ENCODE measurements at regions not wholly inside any gene's neighbourhood (a gene's known extent, or its start where the extent isn't known, plus 50 kb on each side); places are given as distances from the start of the nearest gene placed in this dataset.

DNA sequence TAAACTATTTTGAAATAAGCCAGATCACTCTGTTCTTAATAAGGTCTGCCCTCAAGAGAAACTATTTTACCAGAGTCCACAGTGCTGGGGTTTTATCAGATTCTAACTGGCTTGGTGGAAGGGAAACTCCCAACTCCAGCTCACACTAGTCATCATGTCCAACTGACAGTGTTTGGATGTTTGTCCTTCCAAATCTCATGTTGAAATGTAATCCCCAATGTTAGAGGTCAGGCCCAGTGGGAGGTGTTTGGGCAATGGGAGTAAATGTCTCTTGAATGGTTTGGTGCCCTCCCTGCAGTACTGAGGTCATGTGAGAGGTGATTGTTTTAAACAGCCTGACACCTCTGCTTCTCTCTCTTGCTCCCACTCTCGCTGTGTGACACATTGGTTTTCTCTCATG is 1301.0 kb upstream of the CDH8 start:
- Histone ChIP-seq H3K27ac (ENCODE audit: low read length) (no peak overlapping the region), H3K9ac (ENCODE audit: low read length in 2 of 2) (no peak overlapping the region), H3K4me1 (ENCODE audit: control insufficient read depth, insufficient read depth, low read length) (no peaks in the 10 kb centered on the region), H3K27me3 (ENCODE audit: control insufficient read depth in 1 of 2, insufficient read depth in 2 of 2, low read length in 2 of 2) (no peaks in the 10 kb centered on the region), H3K9me3 (ENCODE audit: control insufficient read depth in 2 of 2, low read length in 2 of 2) (no peaks in the 10 kb centered on the region), H3K36me3 (ENCODE audit: control insufficient read depth in 2 of 2, insufficient read depth in 2 of 2, low read length in 2 of 2) (no peaks in the 10 kb centered on the region), H3K4me3 (ENCODE audit: low read length in 2 of 2) (no peak overlapping the region)

DNA sequence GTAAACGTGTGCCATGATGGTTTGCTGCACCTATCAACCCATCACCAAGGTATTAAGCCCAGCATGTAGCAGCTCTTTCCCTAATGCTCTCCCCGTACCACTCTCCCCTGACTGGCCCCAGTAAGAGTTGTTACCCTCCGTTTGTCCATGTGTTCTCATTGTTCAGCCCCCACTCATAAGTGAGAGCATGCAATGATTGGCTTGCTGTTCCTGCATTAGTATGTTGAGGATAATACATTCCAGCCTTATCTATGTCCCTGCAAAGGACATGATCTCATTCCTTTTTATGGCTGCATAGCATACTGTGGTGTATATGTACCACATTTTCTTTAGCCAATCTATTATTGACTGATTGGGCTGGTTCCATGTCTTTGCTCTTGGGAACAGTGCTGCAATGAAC is 1294.9 kb upstream of the CDH8 start:
- no peaks in the 10 kb centered on the region for H3K27me3 ChIP-seq (ENCODE audit: control insufficient read depth in 1 of 2, insufficient read depth in 2 of 2, low read length in 2 of 2)
- no peak overlapping the region for H3K27ac ChIP-seq (ENCODE audit: low read length)
- H3K9ac ChIP-seq (ENCODE audit: low read length in 2 of 2), result no peak overlapping the region
- no peak overlapping the region for H3K4me3 ChIP-seq (ENCODE audit: low read length in 2 of 2)
- no peaks in the 10 kb centered on the region for H3K4me1 ChIP-seq (ENCODE audit: control insufficient read depth, insufficient read depth, low read length)
- no peaks in the 10 kb centered on the region for H3K36me3 ChIP-seq (ENCODE audit: control insufficient read depth in 2 of 2, insufficient read depth in 2 of 2, low read length in 2 of 2)
- H3K9me3 ChIP-seq (ENCODE audit: control insufficient read depth in 2 of 2, low read length in 2 of 2), result no peaks in the 10 kb centered on the region

DNA sequence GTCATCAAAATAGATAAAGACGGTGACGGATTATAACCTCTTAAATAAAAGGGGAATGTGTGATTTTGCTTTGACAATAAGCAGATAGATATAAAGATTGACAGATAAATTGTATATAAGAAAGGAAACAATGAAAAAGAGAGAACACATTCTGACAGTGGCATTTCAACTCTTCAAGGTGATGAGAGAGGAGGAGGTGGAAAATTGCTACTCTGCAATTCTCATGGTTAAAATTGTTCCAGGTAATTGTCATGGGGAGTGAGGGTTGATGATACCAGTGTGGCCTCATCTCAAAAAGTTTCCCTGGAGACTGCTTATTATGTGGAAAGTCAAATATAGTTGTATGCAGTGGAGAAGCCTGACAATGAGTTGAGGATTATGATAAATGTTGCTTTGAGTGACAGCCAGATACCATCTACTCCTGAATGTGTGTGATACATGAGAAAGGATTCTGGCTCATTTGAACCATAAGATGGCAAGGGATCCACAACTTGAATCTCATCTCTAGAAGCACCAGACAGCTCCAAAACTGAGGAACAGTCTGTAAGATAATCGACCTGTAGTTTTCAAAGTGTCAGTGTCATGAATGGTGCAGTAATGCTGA is 1290.6 kb upstream of the CDH8 start:
- Histone ChIP-seq H3K9ac (ENCODE audit: low read length in 2 of 2) (no peak overlapping the region), H3K4me3 (ENCODE audit: low read length in 2 of 2) (no peak overlapping the region), H3K27me3 (ENCODE audit: control insufficient read depth in 1 of 2, insufficient read depth in 2 of 2, low read length in 2 of 2) (no peaks in the 10 kb centered on the region), H3K9me3 (ENCODE audit: control insufficient read depth in 2 of 2, low read length in 2 of 2) (no peaks in the 10 kb centered on the region), H3K4me1 (ENCODE audit: control insufficient read depth, insufficient read depth, low read length) (no peaks in the 10 kb centered on the region), H3K36me3 (ENCODE audit: control insufficient read depth in 2 of 2, insufficient read depth in 2 of 2, low read length in 2 of 2) (no peaks in the 10 kb centered on the region), H3K27ac (ENCODE audit: low read length) (no peak overlapping the region)

GRCh38 chr16:63323722-63324705 is 1287.8 kb upstream of the CDH8 start:
- H3K36me3 ChIP-seq (ENCODE audit: control insufficient read depth in 2 of 2, insufficient read depth in 2 of 2, low read length in 2 of 2), result no peaks in the 10 kb centered on the region
- H3K9me3 ChIP-seq (ENCODE audit: control insufficient read depth in 2 of 2, low read length in 2 of 2), result no peaks in the 10 kb centered on the region
- no peak overlapping the region for H3K9ac ChIP-seq (ENCODE audit: low read length in 2 of 2)
- no peak overlapping the region for H3K27ac ChIP-seq (ENCODE audit: low read length)
- no peaks in the 10 kb centered on the region for H3K4me1 ChIP-seq (ENCODE audit: control insufficient read depth, insufficient read depth, low read length)
- H3K27me3 ChIP-seq (ENCODE audit: control insufficient read depth in 1 of 2, insufficient read depth in 2 of 2, low read length in 2 of 2), result no peaks in the 10 kb centered on the region
- no peak overlapping the region for H3K4me3 ChIP-seq (ENCODE audit: low read length in 2 of 2)

DNA sequence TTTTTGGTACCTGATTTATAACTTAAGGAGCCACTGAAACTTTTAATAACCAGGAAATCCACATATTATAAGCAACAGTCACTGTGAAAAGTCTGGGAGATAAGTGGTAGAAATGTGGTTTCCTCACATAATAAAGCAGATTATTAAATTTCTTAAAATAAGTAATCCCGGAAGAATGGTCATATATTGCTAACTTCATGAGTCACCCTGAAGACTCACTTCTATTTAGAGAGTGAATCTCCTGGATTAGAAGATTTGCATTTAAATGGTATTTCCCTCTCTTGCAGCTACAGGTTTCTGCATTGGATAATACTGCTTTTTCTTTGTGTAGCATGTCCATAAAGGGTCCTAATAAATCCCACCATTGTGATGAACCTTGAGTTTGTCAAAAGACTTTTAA is 1286.8 kb upstream of the CDH8 start:
- H3K4me1 ChIP-seq (ENCODE audit: control insufficient read depth, insufficient read depth, low read length), result no peaks in the 10 kb centered on the region
- H3K36me3 ChIP-seq (ENCODE audit: control insufficient read depth in 2 of 2, insufficient read depth in 2 of 2, low read length in 2 of 2), result no peaks in the 10 kb centered on the region
- H3K4me3 ChIP-seq (ENCODE audit: low read length in 2 of 2), result no peak overlapping the region
- H3K9me3 ChIP-seq (ENCODE audit: control insufficient read depth in 2 of 2, low read length in 2 of 2), result no peaks in the 10 kb centered on the region
- no peak overlapping the region for H3K27ac ChIP-seq (ENCODE audit: low read length)
- H3K27me3 ChIP-seq (ENCODE audit: control insufficient read depth in 1 of 2, insufficient read depth in 2 of 2, low read length in 2 of 2), result no peaks in the 10 kb centered on the region
- no peak overlapping the region for H3K9ac ChIP-seq (ENCODE audit: low read length in 2 of 2)

- H3K36me3 ChIP-seq (ENCODE audit: control insufficient read depth in 2 of 2, insufficient read depth in 2 of 2, low read length in 2 of 2), result no peaks in the 10 kb centered on the region
- H3K27ac ChIP-seq (ENCODE audit: low read length), result no peak overlapping the region
- no peaks in the 10 kb centered on the region for H3K9me3 ChIP-seq (ENCODE audit: control insufficient read depth in 2 of 2, low read length in 2 of 2)
- H3K4me1 ChIP-seq (ENCODE audit: control insufficient read depth, insufficient read depth, low read length), result no peaks in the 10 kb centered on the region
- H3K27me3 ChIP-seq (ENCODE audit: control insufficient read depth in 1 of 2, insufficient read depth in 2 of 2, low read length in 2 of 2), result no peaks in the 10 kb centered on the region
- H3K4me3 ChIP-seq (ENCODE audit: low read length in 2 of 2), result no peak overlapping the region
- no peak overlapping the region for H3K9ac ChIP-seq (ENCODE audit: low read length in 2 of 2)
Measured at GRCh38 chr16:63315229-63315628, 1279.0 kb upstream of the CDH8 start.

DNA sequence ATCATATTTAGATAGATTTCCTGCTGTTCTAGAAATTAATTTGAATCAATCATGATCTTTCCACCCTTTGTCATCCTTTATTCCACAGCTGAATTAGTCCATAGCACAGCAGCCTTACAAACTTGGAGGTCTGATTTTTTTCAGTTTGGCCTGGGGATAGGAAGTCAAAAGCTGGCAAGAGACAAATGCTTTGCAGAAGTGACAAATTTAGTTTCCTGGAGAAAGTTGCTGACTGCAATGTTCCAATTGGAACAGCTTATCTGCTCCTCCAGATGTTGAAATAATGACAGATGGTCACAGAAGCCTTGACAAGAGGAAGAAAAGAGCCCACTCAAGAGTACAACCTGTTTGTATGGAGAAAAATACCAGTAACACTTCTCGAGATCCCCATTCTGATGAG is 1276.1 kb upstream of the CDH8 start:
- Histone ChIP-seq H3K9ac (ENCODE audit: low read length in 2 of 2) (no peak overlapping the region), H3K4me3 (ENCODE audit: low read length in 2 of 2) (no peak overlapping the region), H3K36me3 (ENCODE audit: control insufficient read depth in 2 of 2, insufficient read depth in 2 of 2, low read length in 2 of 2) (no peaks in the 10 kb centered on the region), H3K9me3 (ENCODE audit: control insufficient read depth in 2 of 2, low read length in 2 of 2) (no peaks in the 10 kb centered on the region), H3K27me3 (ENCODE audit: control insufficient read depth in 1 of 2, insufficient read depth in 2 of 2, low read length in 2 of 2) (no peaks in the 10 kb centered on the region), H3K27ac (ENCODE audit: low read length) (no peak overlapping the region), H3K4me1 (ENCODE audit: control insufficient read depth, insufficient read depth, low read length) (no peaks in the 10 kb centered on the region)

DNA sequence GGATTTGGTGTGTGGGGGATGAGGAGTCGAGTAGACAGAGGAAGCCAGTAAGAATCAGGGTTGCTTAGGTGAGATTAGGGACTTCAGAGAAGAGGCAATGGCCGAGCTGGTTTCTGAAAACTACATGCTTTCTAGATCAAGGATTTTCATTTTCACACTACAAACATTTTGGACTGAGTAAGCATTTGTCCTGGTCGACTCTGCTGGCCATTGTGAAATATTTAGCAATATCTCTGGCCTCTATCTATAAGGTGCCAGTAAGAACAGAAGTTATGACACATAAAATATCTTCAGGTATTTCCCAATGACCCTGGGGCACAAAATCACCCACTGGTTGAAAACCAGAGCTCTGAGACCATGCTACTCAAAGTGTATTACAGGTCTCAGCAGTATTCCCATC is 1275.1 kb upstream of the CDH8 start:
- Histone ChIP-seq H3K27ac (ENCODE audit: low read length) (no peak overlapping the region), H3K27me3 (ENCODE audit: control insufficient read depth in 1 of 2, insufficient read depth in 2 of 2, low read length in 2 of 2) (no peaks in the 10 kb centered on the region), H3K4me3 (ENCODE audit: low read length in 2 of 2) (no peak overlapping the region)

GRCh38 chr16:63302811-63303210 is 1266.6 kb upstream of the CDH8 start:
- Histone ChIP-seq H3K27ac (ENCODE audit: low read length) (no peak overlapping the region), H3K9ac (ENCODE audit: low read length in 2 of 2) (no peak overlapping the region), H3K4me1 (ENCODE audit: control insufficient read depth, insufficient read depth, low read length) (no peaks in the 10 kb centered on the region), H3K9me3 (ENCODE audit: control insufficient read depth in 2 of 2, low read length in 2 of 2) (no peaks in the 10 kb centered on the region), H3K36me3 (ENCODE audit: control insufficient read depth in 2 of 2, insufficient read depth in 2 of 2, low read length in 2 of 2) (no peaks in the 10 kb centered on the region), H3K27me3 (ENCODE audit: control insufficient read depth in 1 of 2, insufficient read depth in 2 of 2, low read length in 2 of 2) (no peaks in the 10 kb centered on the region), H3K4me3 (ENCODE audit: low read length in 2 of 2) (no peak overlapping the region)

More for the DNA sequence above, 1275.1 kb upstream of the CDH8 start:
- H3K9me3 ChIP-seq (ENCODE audit: control insufficient read depth in 2 of 2, low read length in 2 of 2), result no peaks in the 10 kb centered on the region
- H3K36me3 ChIP-seq (ENCODE audit: control insufficient read depth in 2 of 2, insufficient read depth in 2 of 2, low read length in 2 of 2), result no peaks in the 10 kb centered on the region
- no peaks in the 10 kb centered on the region for H3K4me1 ChIP-seq (ENCODE audit: control insufficient read depth, insufficient read depth, low read length)
- no peak overlapping the region for H3K9ac ChIP-seq (ENCODE audit: low read length in 2 of 2)

DNA sequence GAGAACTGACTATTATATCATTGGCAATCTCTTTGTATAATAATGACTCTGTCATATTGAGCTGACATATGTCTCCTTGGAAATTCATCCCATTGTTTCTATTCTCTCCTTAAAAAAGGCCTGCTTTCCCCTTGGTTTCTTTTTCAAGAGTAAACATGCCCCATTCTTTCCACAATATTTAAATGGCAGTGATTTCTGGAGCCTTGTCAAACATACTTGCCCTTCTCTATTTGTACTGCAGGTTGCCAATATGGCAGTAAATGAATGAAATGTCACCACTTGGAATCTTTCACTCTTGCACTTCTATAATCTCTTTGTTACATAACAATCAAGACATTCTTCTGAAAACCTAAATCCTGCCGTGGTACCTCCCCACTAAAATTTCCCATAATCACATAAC is 1265.1 kb upstream of the CDH8 start:
- Histone ChIP-seq H3K4me1 (ENCODE audit: control insufficient read depth, insufficient read depth, low read length) (no peaks in the 10 kb centered on the region), H3K27ac (ENCODE audit: low read length) (no peak overlapping the region), H3K27me3 (ENCODE audit: control insufficient read depth in 1 of 2, insufficient read depth in 2 of 2, low read length in 2 of 2) (no peaks in the 10 kb centered on the region), H3K9ac (ENCODE audit: low read length in 2 of 2) (no peak overlapping the region), H3K36me3 (ENCODE audit: control insufficient read depth in 2 of 2, insufficient read depth in 2 of 2, low read length in 2 of 2) (no peaks in the 10 kb centered on the region), H3K4me3 (ENCODE audit: low read length in 2 of 2) (no peak overlapping the region), H3K9me3 (ENCODE audit: control insufficient read depth in 2 of 2, low read length in 2 of 2) (no peaks in the 10 kb centered on the region)

DNA sequence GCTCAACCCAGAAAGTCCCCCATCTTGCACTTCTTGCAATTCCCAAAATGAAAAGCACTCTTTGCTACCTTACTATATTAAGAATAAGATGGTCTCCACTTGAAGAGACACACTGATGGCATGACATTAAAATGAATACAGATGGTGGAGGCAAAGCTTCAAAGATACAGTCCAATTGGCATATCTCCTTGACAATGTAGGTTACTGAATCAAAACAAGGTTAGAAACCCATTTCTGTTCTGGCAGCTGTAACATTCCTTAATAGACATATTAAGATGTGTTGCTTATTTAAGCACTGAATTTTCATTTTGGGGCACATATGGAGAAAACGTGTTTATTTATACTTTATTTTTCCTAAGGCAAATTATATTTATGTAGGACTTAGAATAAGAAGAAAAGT is 1262.8 kb upstream of the CDH8 start:
- no peak overlapping the region for H3K4me3 ChIP-seq (ENCODE audit: low read length in 2 of 2)
- H3K4me1 ChIP-seq (ENCODE audit: control insufficient read depth, insufficient read depth, low read length), result no peaks in the 10 kb centered on the region
- no peak overlapping the region for H3K27ac ChIP-seq (ENCODE audit: low read length)
- H3K9ac ChIP-seq (ENCODE audit: low read length in 2 of 2), result no peak overlapping the region
- no peaks in the 10 kb centered on the region for H3K9me3 ChIP-seq (ENCODE audit: control insufficient read depth in 2 of 2, low read length in 2 of 2)
- H3K36me3 ChIP-seq (ENCODE audit: control insufficient read depth in 2 of 2, insufficient read depth in 2 of 2, low read length in 2 of 2), result no peaks in the 10 kb centered on the region
- no peaks in the 10 kb centered on the region for H3K27me3 ChIP-seq (ENCODE audit: control insufficient read depth in 1 of 2, insufficient read depth in 2 of 2, low read length in 2 of 2)

Measured in stomach smooth muscle (tissue), 2 donors.